Renal cortex interstitium (tissue), 11 donors: ENCODE measurements at regions not wholly inside any gene's neighbourhood (a gene's known extent, or its start where the extent isn't known, plus 50 kb on each side); places are given as distances from the start of the nearest gene placed in this dataset.
"Not testable (repeated sequence)": the region's sequence is repeated elsewhere in the genome, so short reads cannot be mapped to it uniquely, and the experiment has no call there.

Source experiments
- DNase-seq, 11 donors: peaks; one replicate each; pipeline ENCODE4 v3.0.0-alpha.2; 2013; ENCODE audit warnings: low read depth in 9 of 11, low spot score in 4 of 11; ENCODE audit errors: extremely low read depth in 1 of 11

DNA sequence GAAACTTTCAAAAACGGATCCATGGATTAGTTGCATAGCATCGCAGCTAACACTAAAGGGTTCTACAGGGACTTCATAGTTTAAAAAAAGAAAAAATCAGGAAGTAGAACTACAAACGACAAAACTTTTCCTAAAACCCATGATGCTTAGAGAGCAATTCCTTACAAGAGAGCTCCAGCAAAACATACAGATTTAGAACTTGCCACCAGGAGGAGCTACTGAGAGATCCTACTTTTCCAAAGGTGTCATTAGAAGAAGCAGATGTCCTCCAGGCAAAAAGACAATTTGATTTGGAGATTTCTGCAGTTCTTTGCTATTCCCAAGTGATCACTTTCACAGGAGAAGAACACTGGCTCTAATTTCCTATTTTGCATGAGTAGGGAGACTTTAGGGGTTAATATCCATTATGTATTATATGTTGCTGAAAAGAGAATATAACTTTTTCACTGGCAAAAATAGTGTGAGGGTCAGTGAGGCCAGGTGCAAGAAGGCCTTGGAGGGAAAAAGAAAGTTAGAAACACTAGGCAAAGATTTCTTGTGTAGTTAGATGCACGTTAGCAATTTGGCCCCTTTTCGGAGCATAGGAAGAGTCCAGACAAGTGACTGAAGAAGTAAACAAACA is 436.2 kb downstream of the SUCLG1 start:
- DNase-seq: peak; percentile 15 to 57 (median 41)

DNA sequence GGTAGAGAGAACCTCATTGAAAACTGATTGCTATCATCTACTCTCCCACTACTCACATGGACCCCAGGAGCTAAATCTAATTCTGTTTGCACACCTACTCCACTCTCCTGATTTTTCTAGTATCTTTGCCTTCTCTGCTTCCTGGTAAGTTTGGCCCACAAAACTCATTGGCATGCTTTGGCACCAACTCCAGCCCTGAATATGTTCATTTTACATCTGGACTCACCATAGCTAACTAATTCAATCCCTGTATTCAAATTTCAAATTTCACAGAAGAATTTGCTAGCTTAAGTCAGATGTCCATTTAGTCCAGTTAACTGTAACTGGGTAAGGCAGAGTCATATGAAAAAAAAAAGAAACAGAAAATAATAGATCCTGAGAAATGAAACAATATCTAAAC is 442.1 kb downstream of the SUCLG1 start:
- no peak for DNase-seq

DNA sequence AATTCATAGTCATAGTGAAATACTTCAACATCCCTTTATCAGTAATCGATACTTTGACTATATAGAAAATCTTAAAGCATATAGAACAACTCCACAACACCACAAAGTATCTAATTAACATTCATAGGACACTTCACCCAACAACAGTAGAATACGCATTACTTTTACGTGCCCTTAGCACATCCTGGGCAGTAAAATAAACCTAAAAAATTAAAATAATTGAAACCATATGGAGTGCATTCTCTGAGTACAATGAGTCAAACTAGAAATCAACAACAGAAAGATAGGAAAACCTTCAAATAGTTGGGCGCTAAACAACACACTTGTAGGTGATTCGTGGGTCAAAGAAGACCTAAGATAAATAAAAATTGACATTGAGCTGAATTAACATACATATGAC is 442.9 kb downstream of the SUCLG1 start:
- no peak for DNase-seq

DNA sequence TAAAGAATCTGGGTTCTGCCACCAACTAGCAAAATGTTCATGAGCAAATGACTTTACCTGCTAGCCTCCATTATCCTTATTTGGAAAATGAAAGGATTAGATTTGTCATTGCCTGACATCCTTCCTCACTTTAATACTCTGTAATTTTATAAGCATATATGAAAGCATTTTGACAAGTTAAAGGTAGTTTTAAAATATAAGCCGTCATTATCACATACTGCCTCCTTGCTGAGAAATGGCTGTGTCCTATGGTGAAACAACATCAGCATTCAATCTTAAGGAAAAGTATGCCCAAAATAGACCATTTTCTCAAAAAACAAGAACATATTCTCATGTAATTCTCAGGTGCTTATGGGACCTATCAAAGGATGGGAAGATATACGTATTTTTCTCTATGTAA is 461.2 kb downstream of the SUCLG1 start:
- no peak for DNase-seq

DNA sequence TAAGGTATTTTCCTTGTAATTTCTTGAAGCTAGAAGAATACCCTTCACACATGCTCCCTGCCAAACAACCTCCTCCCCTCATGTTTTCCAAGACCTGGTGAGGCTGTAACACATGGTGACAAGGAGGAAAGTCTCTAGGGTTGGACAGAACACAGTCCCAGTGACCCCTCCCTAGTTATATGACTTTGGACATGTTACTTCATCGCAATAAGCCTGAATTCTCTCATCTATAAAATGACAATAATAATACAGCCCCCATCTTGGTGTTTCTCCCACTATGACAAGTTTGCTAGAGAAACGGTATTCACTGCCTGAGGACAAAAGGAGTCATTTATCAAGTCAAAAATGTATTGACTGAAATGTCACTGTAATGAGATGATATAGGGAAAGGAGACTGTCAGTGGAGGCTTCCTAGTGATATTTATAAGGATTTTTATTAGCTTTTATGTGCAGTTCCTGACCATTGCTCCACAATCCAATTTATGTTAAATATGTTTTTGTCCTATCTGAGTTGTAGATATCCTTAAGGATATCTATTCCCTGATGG is 464.4 kb downstream of the SUCLG1 start:
- no peak for DNase-seq

DNA sequence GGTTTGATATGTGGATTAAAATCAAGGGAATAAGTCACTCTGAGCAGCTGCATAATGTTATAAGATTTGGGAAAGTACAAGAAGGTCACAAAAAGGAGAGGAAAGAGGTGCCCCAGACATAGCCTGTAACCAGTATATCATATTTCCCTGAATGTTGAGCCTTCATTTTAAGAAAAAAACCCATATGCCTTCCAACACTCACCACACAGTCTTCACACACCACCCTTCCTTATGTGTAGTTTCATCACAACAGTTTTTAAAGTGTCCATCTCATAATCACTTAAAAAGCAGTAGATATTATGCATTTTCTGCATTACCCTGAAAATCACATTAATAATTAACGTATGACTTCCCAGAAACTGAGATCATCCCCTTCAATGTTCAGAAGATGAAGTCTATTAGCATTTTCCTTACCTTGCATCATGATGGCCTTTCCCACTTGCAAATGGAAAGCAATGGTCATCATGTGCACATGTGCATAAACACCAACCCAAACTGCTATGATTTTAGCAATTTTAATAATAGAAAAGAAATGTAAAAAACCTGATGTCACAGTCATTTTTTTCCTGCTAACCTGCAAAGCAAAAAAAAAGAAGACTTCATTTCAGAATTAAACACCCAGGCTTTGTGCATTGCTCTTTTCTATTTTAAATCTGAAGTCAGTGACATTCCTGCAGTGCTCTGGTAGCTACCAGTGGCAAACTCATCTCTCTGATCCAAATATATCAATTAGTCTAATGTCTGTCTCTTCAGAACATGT is 465.0 kb downstream of the SUCLG1 start:
- DNase-seq: no peak

DNA sequence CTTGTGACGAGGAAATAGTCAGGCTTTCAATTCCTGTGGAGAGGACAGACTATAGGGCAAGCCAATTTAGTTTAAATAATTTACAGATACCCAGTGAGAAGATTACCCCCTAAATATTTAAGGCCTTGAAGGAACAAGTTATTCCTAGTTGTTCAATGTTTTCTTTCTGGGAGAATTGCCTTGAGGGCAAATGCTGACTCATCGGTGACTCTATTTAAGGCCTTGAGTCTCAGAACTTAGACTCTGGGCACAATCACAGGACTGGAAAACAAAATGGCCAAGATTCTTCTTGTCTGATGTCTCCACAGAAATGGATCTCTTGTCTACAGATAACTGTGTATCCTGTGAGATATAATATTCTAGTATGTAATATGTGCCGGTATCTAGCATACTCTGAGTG is 467.1 kb downstream of the SUCLG1 start:
- DNase-seq: no peak

DNA sequence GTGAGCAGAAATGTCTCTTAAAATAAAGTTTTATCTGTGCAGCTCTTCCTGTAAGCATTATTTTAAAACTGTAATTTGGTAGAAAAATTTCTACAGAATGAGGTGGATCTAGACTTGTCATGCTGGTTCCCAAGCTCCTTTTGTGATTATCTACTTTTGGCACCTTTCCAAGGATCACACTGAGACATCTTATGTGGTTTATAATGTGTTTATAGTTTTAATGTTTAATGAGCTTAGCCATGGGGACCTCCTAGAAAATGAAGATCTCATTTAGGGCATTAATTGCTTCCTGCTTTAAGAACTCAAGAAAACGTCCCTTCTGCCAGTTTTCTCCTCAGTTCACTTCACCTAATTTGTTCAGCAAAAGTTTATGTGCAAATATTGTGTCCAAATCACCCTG is 468.4 kb downstream of the SUCLG1 start:
- DNase-seq: no peak

DNA sequence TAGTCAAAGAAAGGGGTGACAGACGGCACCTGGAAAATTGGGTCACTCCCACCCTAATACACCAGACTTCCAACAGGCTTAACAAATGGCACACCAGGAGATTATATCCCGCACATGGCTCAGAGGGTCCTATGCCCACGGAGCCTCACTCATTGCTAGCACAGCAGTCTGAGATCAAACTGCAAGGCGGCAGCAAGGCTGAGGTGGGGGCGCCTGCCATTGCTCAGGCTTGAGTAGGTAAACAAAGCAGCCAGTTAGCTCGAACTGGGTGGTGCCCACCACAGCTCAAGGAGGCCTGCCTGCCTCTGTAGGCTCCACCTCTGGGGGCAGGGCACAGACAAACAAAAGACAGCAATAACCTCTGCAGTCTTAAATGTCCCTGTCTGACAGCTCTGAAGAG is 482.5 kb downstream of the SUCLG1 start:
- DNase-seq: not testable (repeated sequence)

DNA sequence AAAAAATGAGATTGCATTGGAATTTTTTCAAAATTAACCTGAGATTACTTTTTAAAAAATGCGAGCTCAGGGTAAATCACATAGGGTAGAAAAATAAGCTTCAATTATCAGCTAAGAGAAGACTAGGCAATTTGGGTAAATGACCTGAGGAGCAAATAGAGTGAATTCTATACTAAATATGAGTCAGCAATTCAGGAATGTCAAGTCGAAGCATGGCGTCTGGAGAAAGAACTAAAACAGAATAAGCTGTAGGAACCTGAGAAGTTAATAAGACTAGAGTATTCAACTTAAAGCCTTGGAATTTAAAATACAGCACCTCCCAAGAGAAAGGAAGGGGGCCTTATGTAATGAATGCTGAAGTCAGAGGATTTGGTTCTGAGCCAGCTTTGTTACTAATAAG is 487.0 kb downstream of the SUCLG1 start:
- no peak for DNase-seq

DNA sequence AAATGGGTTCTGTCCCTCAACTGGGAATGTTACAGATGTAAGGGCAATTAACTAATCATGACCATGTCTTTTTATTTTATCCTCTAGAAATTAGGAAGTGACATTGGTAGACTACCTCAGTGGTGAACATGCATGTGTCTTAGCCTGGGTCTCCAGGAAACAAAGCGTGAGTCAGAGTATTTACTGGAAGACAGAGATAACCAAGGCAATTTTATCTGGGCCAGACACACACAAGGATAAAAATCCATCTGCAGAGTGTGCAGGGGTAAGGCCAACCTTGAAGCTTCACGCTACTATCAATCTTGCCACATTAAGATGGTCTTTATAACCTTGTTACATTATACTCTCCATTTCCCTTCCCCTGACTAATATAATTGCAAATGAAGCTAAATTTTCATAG is 487.5 kb downstream of the SUCLG1 start:
- no peak for DNase-seq

DNA sequence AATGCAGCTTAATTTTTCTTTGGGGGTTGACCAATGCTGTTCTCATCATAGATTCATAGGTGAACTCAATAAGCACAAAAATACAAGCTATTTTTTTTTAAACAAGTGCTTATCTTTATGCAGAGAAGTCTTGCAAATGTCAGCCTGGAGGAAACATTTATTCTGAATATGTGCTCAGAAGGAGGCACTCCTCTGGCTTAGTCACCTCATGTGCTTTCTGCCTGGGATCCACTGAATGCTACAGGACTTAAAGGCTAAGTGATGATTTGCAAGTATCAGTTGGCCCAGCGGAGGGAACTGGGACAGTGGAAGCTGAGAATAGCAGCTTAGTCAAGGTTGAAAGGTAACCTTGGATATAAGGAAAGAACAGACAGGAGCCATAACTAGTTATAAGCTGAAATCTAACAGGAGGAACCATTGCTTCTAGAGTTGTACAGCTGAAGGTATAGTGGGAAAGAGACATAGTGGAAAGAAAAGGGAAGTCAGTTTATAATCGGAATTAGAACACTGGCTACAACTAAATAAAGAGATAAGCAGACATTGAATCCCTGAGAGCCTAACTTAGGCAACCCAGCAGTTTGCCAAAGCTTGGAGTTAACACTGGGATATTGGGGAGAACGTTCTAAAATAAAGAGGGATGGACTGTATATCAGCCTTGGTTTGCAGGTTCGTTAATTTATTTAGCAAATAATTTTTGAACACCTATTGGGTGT is 488.7 kb downstream of the SUCLG1 start:
- no peak for DNase-seq

DNA sequence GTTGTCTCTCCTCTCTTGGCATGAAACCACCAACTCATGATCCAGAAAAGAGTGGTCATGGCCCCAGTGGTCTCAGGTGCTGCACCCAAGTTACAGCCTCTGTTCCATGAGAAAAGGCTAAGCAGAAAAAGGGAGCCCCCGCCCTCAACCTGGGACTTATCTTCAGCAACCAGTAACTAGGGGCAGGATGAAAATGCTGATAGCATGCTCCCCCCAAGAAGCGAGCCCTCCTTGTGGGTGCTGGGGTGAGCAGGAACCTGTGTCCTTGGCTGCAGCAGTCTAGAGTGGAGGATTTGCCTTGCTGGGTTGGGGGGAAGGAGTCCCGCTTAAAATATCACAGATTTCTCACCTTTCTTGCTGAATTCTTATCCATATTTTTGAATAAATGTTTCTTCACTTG is 490.0 kb downstream of the SUCLG1 start:
- no peak for DNase-seq

DNA sequence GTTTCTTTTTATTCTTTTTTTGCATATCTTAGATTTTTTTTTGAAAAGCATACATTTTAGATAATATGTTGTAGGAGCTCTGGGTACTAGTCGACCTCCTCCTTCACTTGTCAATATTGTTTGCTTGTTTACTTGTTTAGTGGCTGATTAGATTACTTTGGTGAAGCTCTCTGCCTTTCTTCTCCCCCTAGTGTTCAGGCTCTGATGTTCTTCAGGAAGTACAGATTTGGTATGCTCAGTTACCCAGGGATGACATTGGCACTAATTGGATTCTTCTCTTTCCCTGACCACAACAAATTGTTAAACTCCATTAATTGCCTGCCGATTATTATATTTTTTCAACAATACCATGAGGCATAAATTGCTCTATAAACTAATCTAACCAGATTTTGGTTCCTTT is 491.2 kb downstream of the SUCLG1 start:
- no peak for DNase-seq

DNA sequence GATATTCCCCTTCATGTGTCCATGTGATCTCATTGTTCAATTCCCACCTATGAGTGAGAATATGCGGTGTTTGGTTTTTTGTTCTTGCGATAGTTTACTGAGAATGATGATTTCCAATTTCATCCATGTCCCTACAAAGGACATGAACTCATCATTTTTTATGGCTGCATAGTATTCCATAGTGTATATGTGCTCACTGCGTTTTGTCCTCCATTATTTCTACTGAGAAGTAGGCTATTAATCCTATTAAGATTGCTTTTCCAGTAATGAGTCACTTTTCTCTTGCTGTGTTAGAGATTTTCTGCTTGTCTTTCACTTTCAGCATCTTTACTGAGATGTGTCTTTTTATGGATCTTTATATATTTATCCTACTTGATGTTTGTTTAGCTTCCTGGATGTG is 492.1 kb downstream of the SUCLG1 start:
- DNase-seq: not testable (repeated sequence)

DNA sequence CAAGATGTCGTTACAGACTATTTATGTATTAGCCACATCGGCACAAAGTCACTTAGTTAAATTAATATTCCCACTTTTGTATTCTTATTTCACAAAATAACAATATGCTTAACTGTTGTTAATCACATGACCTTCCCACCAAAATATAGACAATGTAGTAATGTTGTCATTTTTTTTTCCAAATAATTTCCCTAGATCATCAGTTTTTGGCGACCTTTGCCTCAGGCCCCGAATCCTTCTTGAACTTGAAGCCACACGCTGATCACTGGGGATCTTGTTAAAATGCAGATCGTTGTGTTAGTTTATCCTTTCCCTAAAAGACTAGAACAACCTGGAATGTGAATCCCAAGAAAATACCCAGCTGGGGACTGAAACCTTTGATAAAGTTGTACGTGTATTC is 497.6 kb downstream of the SUCLG1 start:
- no peak for DNase-seq

DNA sequence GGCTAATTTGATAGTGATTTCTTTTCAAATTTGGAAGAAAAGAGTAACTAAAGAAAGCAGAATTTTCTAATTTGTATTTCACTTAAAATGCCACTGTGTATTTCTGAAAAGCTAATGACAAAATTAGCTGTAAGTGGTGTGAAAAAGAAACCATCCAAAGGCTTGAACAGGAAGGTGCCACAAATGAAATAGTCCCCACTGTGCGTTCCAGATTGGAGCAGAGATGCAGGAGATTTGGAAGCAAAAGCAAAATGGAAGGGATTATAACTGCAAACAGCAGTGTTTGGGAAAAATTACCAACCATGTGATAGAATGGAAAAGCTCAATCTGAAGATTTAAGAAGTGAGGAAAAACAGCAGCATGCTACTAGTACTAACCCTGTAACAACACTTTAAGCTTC is 498.7 kb downstream of the SUCLG1 start:
- DNase-seq: no peak

DNA sequence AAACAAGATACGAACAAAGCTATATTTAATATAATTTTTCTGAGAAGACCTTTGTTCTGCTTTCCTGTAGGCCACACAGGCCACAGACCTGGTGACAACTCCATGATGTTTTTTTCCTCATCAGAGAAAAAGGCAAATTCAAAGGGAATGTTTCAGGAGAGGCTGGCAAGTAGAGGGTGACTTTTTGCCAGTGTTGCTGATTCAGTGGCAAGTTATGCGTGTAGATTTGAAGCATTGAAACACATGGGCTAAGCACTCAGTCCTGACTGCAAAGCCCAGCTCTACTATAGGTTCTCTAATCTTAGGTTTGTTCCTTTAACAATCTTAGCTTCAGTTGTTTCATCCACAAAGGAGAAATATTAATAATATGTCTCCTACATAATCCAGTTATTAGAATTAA is 499.8 kb downstream of the SUCLG1 start:
- no peak for DNase-seq

DNA sequence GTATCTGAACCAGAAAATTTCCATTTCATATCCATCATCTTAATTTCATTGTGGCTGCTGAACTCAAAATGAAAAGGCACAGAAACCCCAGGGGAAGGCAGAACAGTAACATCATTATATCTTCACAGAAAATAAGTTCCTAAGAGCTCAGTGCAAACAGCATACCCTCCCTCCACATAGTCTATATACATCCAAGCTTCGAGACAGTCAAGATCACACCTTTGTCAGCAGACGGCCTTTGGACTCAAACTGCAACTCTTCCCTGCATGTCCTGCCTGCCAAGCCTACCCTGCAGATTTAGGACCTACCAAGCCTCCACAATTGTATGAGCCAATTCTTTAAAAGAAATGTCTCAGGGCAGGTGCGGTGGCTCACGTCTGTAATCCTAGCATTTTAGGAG is 502.1 kb downstream of the SUCLG1 start:
- DNase-seq: no peak

DNA sequence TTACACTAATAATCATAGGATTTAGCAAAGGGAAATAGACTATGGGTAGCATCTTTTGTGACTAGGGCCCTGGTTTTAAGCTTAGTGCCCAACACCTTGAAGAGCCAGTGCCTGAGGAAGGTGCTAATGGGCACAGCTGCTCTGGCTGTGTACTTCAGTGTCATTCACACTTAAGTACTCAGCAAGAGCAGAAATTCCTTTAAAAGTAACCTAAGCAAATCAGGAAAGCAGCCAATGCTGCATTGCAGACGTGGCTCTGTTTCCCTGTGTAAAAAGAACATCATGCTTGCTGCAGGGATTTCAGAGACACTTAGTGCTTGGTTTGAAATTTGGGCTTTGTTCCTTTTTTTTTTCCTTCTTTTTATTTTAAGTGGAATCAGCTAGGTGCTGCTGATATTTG is 505.4 kb downstream of the SUCLG1 start:
- DNase-seq: no peak
